GM20431 (cell line): ENCODE measurements at regions not wholly inside any gene's neighbourhood (a gene's known extent, or its start where the extent isn't known, plus 50 kb on each side); places are given as distances from the start of the nearest gene placed in this dataset.
"Not testable (repeated sequence)": the region's sequence is repeated elsewhere in the genome, so short reads cannot be mapped to it uniquely, and the experiment has no call there.

Experiments used
- in situ Hi-C: fragments of 300-500 bp; cut with MseI, MboI; formaldehyde crosslinking; loops from one replicate; pipeline ENCODE4 v1.15.0; 2020; ENCODE audit warnings: low sequenced_read_pairs; ENCODE audit not compliant: unreplicated experiment

- in situ Hi-C loops, result no loop called here
Measured at GRCh38 chr9:115673599-115673998, 480.0 kb upstream of the PAPPA start.

GRCh38 chr9:115674091-115674490 is 479.5 kb upstream of the PAPPA start:
- in situ Hi-C loops, result no loop called here

DNA sequence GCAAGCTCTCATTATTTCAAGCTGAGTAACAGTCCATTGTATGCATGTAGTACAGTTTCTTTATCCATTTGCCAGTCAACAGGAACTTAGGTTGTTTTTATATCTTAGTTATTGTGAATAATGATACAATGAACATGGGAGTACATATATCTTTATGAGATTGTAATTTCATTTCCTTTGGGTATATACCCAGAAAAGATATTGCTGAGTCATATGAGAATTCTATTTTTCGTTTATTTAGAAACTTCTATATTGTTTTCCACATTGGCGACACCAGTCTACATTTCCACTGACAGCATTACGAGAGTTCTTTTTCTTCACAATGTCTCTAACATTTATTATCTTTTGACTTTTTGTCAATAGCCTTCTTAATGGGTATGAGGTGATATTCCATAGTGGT is 477.8 kb upstream of the PAPPA start:
- in situ Hi-C loops, result no loop called here

GRCh38 chr9:115680231-115680630 is 473.4 kb upstream of the PAPPA start:
- in situ Hi-C loops, result no loop called here

GRCh38 chr9:115681585-115681984 is 472.0 kb upstream of the PAPPA start:
- in situ Hi-C loops, result no loop called here

DNA sequence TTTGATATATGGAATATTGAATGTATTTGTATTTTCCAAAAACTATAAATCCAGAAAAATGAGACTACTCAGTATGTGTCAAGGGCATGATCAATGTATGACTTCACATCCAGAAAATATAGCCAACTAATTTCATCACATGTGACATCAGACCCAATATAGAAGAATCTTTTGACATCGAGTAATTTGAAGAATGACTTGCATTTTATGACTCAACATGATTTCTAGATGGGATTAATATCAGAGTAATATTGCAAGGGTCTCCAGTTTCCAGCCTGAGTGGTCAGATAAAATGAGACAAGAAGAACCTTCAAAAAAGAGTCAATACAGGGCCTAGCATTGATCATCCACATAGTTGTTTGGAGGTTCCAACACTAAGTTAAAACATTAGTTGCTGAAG is 467.5 kb upstream of the PAPPA start:
- in situ Hi-C loops, result no loop called here

DNA sequence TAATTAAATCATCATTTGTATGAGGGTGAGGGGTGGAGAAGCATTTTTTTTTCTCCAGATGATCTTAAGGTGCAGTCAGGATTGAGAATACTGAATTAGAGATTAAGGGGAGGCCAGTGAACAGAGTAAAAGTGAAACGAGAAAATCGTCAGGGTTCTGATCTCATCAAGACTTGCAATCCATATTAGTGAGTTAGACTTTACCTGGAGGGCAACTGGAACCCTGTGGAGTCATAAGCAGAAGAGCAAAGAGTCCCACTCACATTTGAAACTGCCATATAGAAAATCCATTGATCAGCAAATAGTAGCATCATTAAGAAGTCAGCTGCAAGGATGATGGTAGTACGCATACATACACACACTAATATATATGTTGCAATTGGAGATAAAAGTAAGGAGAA is 466.2 kb upstream of the PAPPA start:
- in situ Hi-C loops, result no loop called here

GRCh38 chr9:115689331-115689730 is 464.3 kb upstream of the PAPPA start:
- in situ Hi-C loops, result no loop called here

DNA sequence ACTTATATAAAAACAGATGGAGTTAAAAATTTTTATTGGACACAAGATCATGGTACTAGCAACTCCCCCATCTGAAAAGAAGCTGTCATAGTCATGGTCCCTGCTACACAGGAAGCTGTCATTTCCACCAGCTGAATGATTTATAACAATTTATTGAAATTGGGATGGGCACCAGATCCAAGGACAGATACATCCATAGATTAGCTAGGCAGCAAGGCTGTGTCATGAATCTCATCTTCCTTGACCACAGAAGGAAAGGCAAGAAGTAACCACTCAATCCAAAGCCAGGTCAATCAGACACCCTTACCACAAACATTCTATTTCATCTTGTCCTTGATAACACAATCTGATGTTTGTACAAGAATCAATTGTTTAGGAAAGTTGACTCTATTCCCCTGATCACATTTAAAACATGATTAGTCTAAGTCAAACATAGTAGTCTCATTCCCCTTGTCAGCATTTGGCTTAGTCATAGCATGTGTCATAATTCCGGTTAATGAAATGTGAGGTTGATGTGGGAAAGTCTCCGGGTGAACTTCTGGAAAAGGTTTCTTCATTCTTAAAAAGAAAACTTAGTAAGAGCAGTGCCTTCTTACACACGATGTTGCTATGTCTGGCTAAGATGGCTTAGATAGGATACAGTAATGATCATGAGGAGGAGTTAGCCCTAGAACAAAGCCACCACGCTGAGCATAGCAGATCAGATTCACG is 462.6 kb upstream of the PAPPA start:
- in situ Hi-C loops, result no loop called here

DNA sequence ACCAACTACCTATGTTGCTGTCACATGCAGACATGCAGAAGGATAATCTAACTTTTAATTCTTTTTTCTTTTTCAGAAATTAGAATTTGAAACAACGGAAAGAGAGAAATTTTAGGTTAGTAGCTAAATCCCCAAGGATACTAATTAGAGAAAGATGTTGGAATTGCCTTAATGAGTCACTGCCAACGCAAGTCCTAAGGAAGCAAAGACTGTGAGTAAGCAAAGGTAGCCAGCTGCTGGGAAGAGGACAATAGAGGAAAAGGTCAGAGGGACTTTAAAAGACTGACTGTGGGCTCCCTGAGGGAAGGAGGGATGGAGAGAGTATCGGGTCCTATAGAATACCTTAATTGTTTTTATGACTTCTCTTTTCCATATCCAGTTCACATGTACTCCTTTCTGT is 461.9 kb upstream of the PAPPA start:
- in situ Hi-C loops, result no loop called here

DNA sequence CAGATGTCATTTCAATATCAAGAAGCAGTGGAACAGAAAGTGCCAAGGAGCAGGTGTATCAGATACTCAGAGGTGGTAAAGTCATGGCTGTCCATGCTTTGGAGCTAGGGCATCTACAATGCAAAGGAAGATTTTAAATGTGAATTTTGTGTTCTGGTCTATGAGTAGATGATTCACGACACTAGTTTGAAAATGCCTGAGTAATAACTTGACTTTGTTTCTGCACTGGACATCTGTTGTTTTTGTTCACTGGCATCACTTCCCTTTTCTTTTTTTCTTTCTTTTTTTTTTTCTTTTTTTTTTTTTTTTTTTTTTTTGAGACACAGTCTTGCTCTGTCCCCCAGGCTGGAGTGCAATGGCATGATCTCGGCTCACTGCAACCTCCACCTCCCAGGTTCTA is 460.7 kb upstream of the PAPPA start:
- in situ Hi-C loops, result not testable (repeated sequence)

DNA sequence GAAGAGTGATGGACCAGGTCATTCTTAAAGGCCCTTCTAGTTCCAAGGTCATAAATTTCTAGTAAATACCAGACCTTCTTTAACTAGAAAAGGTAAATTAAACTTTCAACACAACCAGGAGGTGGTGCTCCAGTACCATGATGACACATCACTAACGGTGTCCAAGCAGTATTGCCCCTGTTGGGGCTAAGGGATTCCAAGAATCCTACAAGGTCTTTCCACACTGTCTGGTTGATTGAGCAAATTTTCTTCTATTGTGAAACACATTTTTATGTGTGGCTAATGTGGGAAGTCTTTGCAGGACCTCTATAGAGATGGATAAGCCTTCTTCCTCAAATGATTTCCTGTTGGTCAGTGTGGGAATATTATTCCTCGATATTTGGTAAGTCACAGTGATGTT is 459.6 kb upstream of the PAPPA start:
- in situ Hi-C loops, result no loop called here

GRCh38 chr9:115694991-115695390 is 458.6 kb upstream of the PAPPA start:
- in situ Hi-C loops, result no loop called here

- in situ Hi-C loops, result no loop called here
Measured at GRCh38 chr9:115712981-115713380, 440.6 kb upstream of the PAPPA start.

- in situ Hi-C loops, result no loop called here
Measured at GRCh38 chr9:115715666-115716065, 437.9 kb upstream of the PAPPA start.

- in situ Hi-C loops, result no loop called here
Measured at GRCh38 chr9:115717298-115717697, 436.3 kb upstream of the PAPPA start.

DNA sequence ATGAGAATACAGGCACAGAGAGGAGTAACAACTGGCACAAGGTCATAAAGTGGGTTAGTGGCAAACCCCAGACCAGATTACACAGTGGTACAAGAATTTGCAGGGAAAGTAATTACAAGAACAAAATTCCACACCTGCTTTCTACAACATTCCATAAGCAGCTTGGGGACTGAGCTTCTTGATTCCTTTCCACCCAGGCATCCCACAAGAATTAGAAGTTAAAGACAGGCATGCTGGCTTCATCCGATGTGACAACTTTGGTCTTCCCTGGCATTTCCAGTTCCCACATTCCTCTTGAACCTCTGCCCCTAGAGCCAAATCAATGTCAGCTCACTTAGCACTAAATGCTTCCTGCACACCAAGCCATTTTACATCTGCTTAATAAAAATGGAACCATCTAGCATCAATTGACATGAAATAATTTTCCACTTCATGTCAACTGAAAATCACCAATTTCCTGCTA is 435.8 kb upstream of the PAPPA start:
- in situ Hi-C loops, result no loop called here

DNA sequence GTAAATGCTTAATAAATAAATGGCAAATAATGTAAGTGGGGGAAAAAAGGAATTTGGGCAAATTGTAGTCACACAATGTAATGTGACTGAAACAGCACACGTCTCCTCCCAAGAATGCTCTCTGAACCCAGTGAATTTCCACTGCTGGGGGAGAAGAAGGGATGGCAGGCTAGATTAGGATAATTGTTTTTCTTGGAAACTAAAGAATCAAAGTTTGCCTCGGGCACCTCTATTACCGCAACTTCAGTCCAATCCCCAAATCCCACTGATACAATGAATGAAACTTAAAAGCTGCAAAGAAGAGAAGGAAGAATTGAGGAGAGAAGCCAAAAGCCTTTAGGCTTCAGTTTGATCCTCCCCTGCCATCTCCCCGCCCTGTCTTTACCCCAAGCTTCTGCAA is 423.2 kb upstream of the PAPPA start:
- in situ Hi-C loops, result no loop called here

- in situ Hi-C loops, result no loop called here
Measured at GRCh38 chr9:115730845-115731244, 422.7 kb upstream of the PAPPA start.

DNA sequence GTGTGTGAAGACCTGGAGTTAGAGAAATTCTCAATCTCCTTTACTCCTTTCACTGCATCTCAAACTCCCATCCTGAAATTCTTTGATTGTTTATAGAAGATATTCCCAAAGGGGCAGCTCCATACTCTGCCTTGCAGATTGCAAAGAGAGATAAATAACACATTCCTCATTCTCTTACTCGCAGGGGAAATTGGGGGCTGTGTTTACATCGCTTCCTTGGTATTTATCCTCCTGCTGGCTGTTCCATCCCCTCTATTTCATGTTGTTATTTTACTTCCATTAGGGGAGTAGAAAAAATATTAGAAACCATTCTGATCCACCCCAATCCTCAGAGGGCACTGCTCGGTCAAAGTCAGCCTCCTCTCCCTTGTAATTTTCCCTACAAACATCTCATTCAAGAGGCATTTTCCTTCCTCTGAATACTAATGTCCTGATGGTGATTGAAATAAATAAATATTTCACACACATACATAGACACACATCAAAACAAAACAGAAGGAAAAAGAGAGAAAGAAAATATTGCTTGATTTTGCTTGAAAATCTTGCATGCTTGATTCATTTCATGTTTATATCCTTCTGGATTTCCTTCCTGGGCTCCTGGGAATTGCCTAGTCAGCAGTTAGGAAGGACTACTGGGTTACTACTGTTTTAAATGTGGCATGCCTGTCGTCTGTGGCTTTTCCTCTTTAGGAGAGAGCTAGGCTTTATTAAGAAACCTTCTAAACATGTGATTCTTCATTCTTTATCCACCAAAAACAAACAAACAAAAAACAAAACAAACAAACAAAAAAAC is 420.1 kb upstream of the PAPPA start:
- in situ Hi-C loops, result no loop called here

- in situ Hi-C loops, result no loop called here
Measured at GRCh38 chr9:115739096-115739875, 414.3 kb upstream of the PAPPA start.
